H1 (cell line): ENCODE measurements at regions not wholly inside any gene's neighbourhood (a gene's known extent, or its start where the extent isn't known, plus 50 kb on each side); places are given as distances from the start of the nearest gene placed in this dataset.
A peak's percentile ranks its signal among the peaks of the same experiment; 100 is the strongest.

ENCODE experiments used
- CTCF ChIA-PET: fragments of 300-600 bp; sonication (Branson Sonifier 250); formaldehyde crosslinking; loops from one replicate; lab custom pipeline; 2021; ENCODE audit not compliant: partially characterized antibody; lab: Charles Lee
- POLR2A ChIA-PET: fragments of 300-600 bp; sonication (Branson Sonifier 250); formaldehyde crosslinking; loops from one replicate; lab custom pipeline; 2021; ENCODE audit warnings: inconsistent platforms; ENCODE audit not compliant: partially characterized antibody; lab: Charles Lee
- DNase-seq, 2 experiments: peaks; one replicate each; pipeline versions ENCODE4 v3.0.0 to v3.0.0-alpha.2; 2010 to 2022; ENCODE audit warnings: low spot score in 2 of 2, low read depth in 1 of 2, mixed read lengths in 1 of 2
- FAIRE-seq: peaks from 2 replicates; lab custom pipeline; 2011; peaks lifted over from hg19 to GRCh38; lab: Jason Lieb, UNC
- H2AFZ ChIP-seq: 2 replicates; pipeline ENCODE4 v1.8.1; 2012; ENCODE audit warnings: low read length, inconsistent platforms
- H2AK5ac ChIP-seq: 2 replicates; pipeline ENCODE4 v1.6.1; 2013; ENCODE audit warnings: low read depth, low read length
- H2BK120ac ChIP-seq: replicated peaks from 2 replicates; pipeline ENCODE3; 2013; ENCODE audit warnings: low read depth, low read length, inconsistent platforms
- H2BK12ac ChIP-seq: 2 replicates; pipeline ENCODE4 v1.6.1; 2013; ENCODE audit warnings: low read depth, low read length
- H2BK15ac ChIP-seq: 2 replicates; pipeline ENCODE4 v1.6.1; 2013; ENCODE audit warnings: low read length
- H2BK20ac ChIP-seq: 2 replicates; pipeline ENCODE4 v1.6.1; 2013; ENCODE audit warnings: low read length
- H2BK5ac ChIP-seq: 2 replicates; pipeline ENCODE4 v1.6.1; 2013; ENCODE audit warnings: low read depth, low read length
- H3K14ac ChIP-seq: 2 replicates; pipeline ENCODE4 v1.6.1; 2013; ENCODE audit warnings: inconsistent platforms; ENCODE audit not compliant: insufficient read length
- H3K18ac ChIP-seq: 2 replicates; pipeline ENCODE4 v1.6.1; 2013; ENCODE audit warnings: low read length; ENCODE audit errors: extremely low read depth
- H3K23ac ChIP-seq: 2 replicates; pipeline ENCODE4 v1.6.1; 2013; ENCODE audit warnings: inconsistent platforms; ENCODE audit not compliant: insufficient read length
- H3K23me2 ChIP-seq: 2 replicates; pipeline ENCODE4 v1.6.1; 2013; ENCODE audit warnings: low read depth, low read length
- H3K27ac ChIP-seq: 2 replicates; pipeline ENCODE4 v1.6.1; 2011; ENCODE audit warnings: low read depth, low read length, inconsistent platforms
- H3K27me3 ChIP-seq, 4 experiments: replicated peaks in 1 of 4; 1 replicate in 1 of 4; 2 replicates in 3 of 4; pipeline versions ENCODE4 v1.6.1 to v1.8.1; 2011 to 2013; ENCODE audit warnings: low read length in 3 of 4, mild to moderate bottlenecking in 3 of 4, inconsistent platforms in 2 of 4, mixed read lengths in 2 of 4, moderate library complexity in 1 of 4; ENCODE audit not compliant: control insufficient read depth in 3 of 4, insufficient read depth in 3 of 4; ENCODE audit errors: extremely low read depth in 1 of 4
- H3K36me3 ChIP-seq, 4 experiments: 2 replicates each; pipeline versions ENCODE4 v1.6.1 to v1.8.1; 2011 to 2013; ENCODE audit warnings: mild to moderate bottlenecking in 4 of 4, low read length in 3 of 4, moderate library complexity in 2 of 4, control low read depth in 1 of 4, inconsistent platforms in 1 of 4; ENCODE audit not compliant: insufficient read depth in 4 of 4, control insufficient read depth in 2 of 4
- H3K4ac ChIP-seq: replicated peaks from 2 replicates; pipeline ENCODE3; 2013; ENCODE audit warnings: low read length, low read depth, mixed read lengths, inconsistent platforms; ENCODE audit not compliant: insufficient read length
- H3K4me1 ChIP-seq, 4 experiments: replicated peaks in 1 of 4; 1 replicate in 1 of 4; 2 replicates in 3 of 4; pipeline versions ENCODE4 v1.6.1 to v1.8.1; 2011 to 2013; ENCODE audit warnings: low read length in 3 of 4, inconsistent platforms in 2 of 4, mixed read lengths in 1 of 4; ENCODE audit not compliant: insufficient read depth in 4 of 4, control insufficient read depth in 3 of 4
- H3K4me2 ChIP-seq, 2 experiments: 2 replicates each; pipeline versions ENCODE4 v1.6.1 to v1.8.1; 2011 to 2013; ENCODE audit warnings: low read depth in 2 of 2, low read length in 2 of 2, control low read depth in 1 of 2, inconsistent platforms in 1 of 2, mild to moderate bottlenecking in 1 of 2; ENCODE audit not compliant: insufficient read depth in 1 of 2
- H3K4me3 ChIP-seq, 4 experiments: fragments of 200-600, 300-600 bp in 1 of 4; sonication (generic), shearing (Covaris generic), sonication (Bioruptor Twin) in 1 of 4; 2 replicates each; pipeline versions ENCODE4 v1.5.1 to v1.8.1; 2011 to 2016; ENCODE audit warnings: low read length in 4 of 4, low read depth in 3 of 4, control low read depth in 2 of 4, inconsistent platforms in 2 of 4, mild to moderate bottlenecking in 2 of 4, mixed read lengths in 1 of 4, moderate library complexity in 1 of 4; ENCODE audit not compliant: insufficient read depth in 2 of 4; ENCODE audit errors: extremely low read depth in 1 of 4
- H3K56ac ChIP-seq: replicated peaks from 2 replicates; pipeline ENCODE3; 2013; ENCODE audit warnings: low read depth, mild to moderate bottlenecking, mixed read lengths, low read length, inconsistent platforms; ENCODE audit not compliant: insufficient read length
- H3K79me1 ChIP-seq: 2 replicates; pipeline ENCODE4 v1.6.1; 2013; ENCODE audit warnings: low read depth, low read length, control low read depth
- H3K79me2 ChIP-seq, 2 experiments: 2 replicates each; pipeline versions ENCODE4 v1.6.1 to v1.8.1; 2012 to 2013; ENCODE audit warnings: low read length in 2 of 2, mild to moderate bottlenecking in 2 of 2, inconsistent platforms in 1 of 2; ENCODE audit not compliant: insufficient read depth in 2 of 2, control insufficient read depth in 1 of 2
- H3K9ac ChIP-seq, 4 experiments: replicated peaks in 1 of 4; 1 replicate in 1 of 4; 2 replicates in 3 of 4; pipeline versions ENCODE4 v1.6.1 to v1.8.1; 2011 to 2013; ENCODE audit warnings: low read depth in 3 of 4, low read length in 3 of 4, control low read depth in 2 of 4, mild to moderate bottlenecking in 2 of 4, moderate library complexity in 2 of 4, inconsistent platforms in 1 of 4; ENCODE audit errors: extremely low read depth in 1 of 4
- H3K9me3 ChIP-seq, 2 experiments: 2 replicates each; pipeline versions ENCODE4 v1.6.1 to v1.8.1; 2012 to 2013; ENCODE audit warnings: mild to moderate bottlenecking in 2 of 2, moderate library complexity in 2 of 2, control low read depth in 1 of 2, inconsistent platforms in 1 of 2, low read depth in 1 of 2, low read length in 1 of 2, mixed read lengths in 1 of 2; ENCODE audit not compliant: insufficient read depth in 2 of 2
- H4K20me1 ChIP-seq, 2 experiments: replicated peaks in 1 of 2; 2 replicates each; pipeline versions ENCODE3 to v1.8.1; 2011 to 2013; ENCODE audit warnings: inconsistent platforms in 2 of 2, low read length in 2 of 2, mild to moderate bottlenecking in 1 of 2; ENCODE audit not compliant: insufficient read depth in 2 of 2, control insufficient read depth in 1 of 2
- H4K5ac ChIP-seq: 2 replicates; pipeline ENCODE4 v1.6.1; 2013; ENCODE audit warnings: low read length, low read depth, mixed read lengths, inconsistent platforms; ENCODE audit not compliant: insufficient read length
- H4K8ac ChIP-seq: 2 replicates; pipeline ENCODE4 v1.8.0; 2013; ENCODE audit warnings: mild to moderate bottlenecking, moderate library complexity, low read length, inconsistent platforms; ENCODE audit not compliant: insufficient read depth; ENCODE audit errors: extremely low read depth
- H4K91ac ChIP-seq: replicated peaks from 2 replicates; pipeline ENCODE3; 2013; ENCODE audit warnings: low read length, mixed read lengths, inconsistent platforms; ENCODE audit not compliant: insufficient read length
- CREB1 ChIP-seq: IDR thresholded peaks from 2 replicates; pipeline ENCODE4 v1.6.1; 2012; ENCODE audit warnings: inconsistent platforms
- CTBP2 ChIP-seq: IDR thresholded peaks from 2 replicates; pipeline ENCODE4 v1.7.0; 2011; ENCODE audit warnings: borderline replicate concordance, mild to moderate bottlenecking, moderate library complexity, mixed read lengths, low read length; ENCODE audit not compliant: insufficient read depth, insufficient read length
- E2F6 ChIP-seq: IDR thresholded peaks from 2 replicates; pipeline ENCODE4 v1.6.1; 2012; ENCODE audit warnings: inconsistent platforms
- FOSL1 ChIP-seq: IDR thresholded peaks from 2 replicates; pipeline ENCODE4 v1.6.1; 2011; ENCODE audit warnings: mild to moderate bottlenecking, low read depth, low read length, moderate library complexity; ENCODE audit not compliant: insufficient read depth
- HDAC2 ChIP-seq, 2 experiments: fragments of 300-600 bp in 1 of 2; sonication (generic) in 1 of 2; IDR thresholded peaks; 2 replicates each; pipeline ENCODE4 v1.6.1; 2011 to 2012; ENCODE audit warnings: low read depth in 2 of 2, low read length in 2 of 2, mild to moderate bottlenecking in 2 of 2, moderate library complexity in 2 of 2, borderline replicate concordance in 1 of 2, inconsistent platforms in 1 of 2
- JUND ChIP-seq: IDR thresholded peaks from 2 replicates; pipeline ENCODE4 v1.6.1; 2011; ENCODE audit warnings: mild to moderate bottlenecking, improper control_type of control experiment, low read length
- KDM1A ChIP-seq: fragments of 200-600, 300-600 bp; sonication (generic); IDR thresholded peaks from 2 replicates; pipeline ENCODE4 v1.7.1; 2016; ENCODE audit warnings: mild to moderate bottlenecking, low read length, borderline replicate concordance
- NANOG ChIP-seq: IDR thresholded peaks from 2 replicates; pipeline ENCODE4 v1.6.1; 2011; ENCODE audit warnings: low read length, low read depth, mild to moderate bottlenecking, inconsistent platforms; ENCODE audit not compliant: insufficient read depth, poor library complexity, severe bottlenecking
- SIX5 ChIP-seq: IDR thresholded peaks from 2 replicates; pipeline ENCODE4 v1.6.1; 2011; ENCODE audit warnings: mild to moderate bottlenecking, low read depth, low read length
- SP1 ChIP-seq: IDR thresholded peaks from 2 replicates; pipeline ENCODE4 v1.6.1; 2011; ENCODE audit warnings: low read depth, low read length
- SP2 ChIP-seq: IDR thresholded peaks from 2 replicates; pipeline ENCODE4 v1.6.1; 2012; ENCODE audit warnings: mild to moderate bottlenecking, low read length, inconsistent platforms
- TEAD4 ChIP-seq: IDR thresholded peaks from 2 replicates; pipeline ENCODE4 v1.6.1; 2012; ENCODE audit warnings: low read depth, low read length, inconsistent platforms, mixed read lengths
- USF2 ChIP-seq: IDR thresholded peaks from 2 replicates; pipeline ENCODE4 v1.6.1; 2011; ENCODE audit warnings: low read length, improper control_type of control experiment
- WGBS, 2 experiments: shearing (Covaris generic) in 1 of 2; methylation state at CpG; one replicate each; pipeline versions ENCODE4 v1.1.6 to v1.1.7; 2013 to 2015; ENCODE audit warnings: low lambda C conversion rate in 2 of 2, mixed read lengths in 2 of 2, inconsistent platforms in 1 of 2, low coverage in 1 of 2, missing lambda C conversion rate in 1 of 2; ENCODE audit not compliant: insufficient replicate concordance in 2 of 2, insufficient coverage in 1 of 2, insufficient read length in 1 of 2; ENCODE audit errors: extremely low coverage in 1 of 2, missing lambda C conversion rate in 1 of 2; 5-methylcytosine and 5-hydroxymethylcytosine counted together

- no peak for FAIRE-seq
- CTCF ChIA-PET: interaction anchor here (0.7 to 2.0 kb wide), 2 partner anchors 24 to 286 kb away, joined by 3 to 5 read pairs; no protein-coding TSS in a partner anchor
- TF ChIP-seq HDAC2 (IDR thresholded peaks at IDR 0.05; ENCODE audit: borderline replicate concordance in 1 of 2, low read depth in 2 of 2, low read length in 2 of 2) (no peak), USF2 (no peak), SP1 (no peak), FOSL1 (no peak), NANOG (no peak), KDM1A (no peak), SP2 (no peak), CREB1 (no peak), TEAD4 (no peak), SIX5 (no peak), CTBP2 (no peak), E2F6 (no peak), JUND (no peak)
Observed at GRCh38 chr2:19574778-19575260, 216.4 kb upstream of the OSR1 start.

More at GRCh38 chr2:19574778-19575260, 216.4 kb upstream of the OSR1 start:
- Histone ChIP-seq H3K23me2 (no peaks in the 10 kb centered on the region; the same call in 1 of the 2 replicates), H3K23ac (no peak overlapping the region), H3K9me3 (no peaks in the 10 kb centered on the region), H3K4me3 (no peak overlapping the region), H3K79me2 (no peaks in the 10 kb centered on the region), H3K18ac (no peak overlapping the region), H4K5ac (no peak overlapping the region), H3K79me1 (no peaks in the 10 kb centered on the region), H3K14ac (no peak overlapping the region), H4K20me1 (no peaks in the 10 kb centered on the region), H2BK12ac (no peak overlapping the region), H3K27ac (no peak overlapping the region), H2AFZ (no peak overlapping the region), H3K56ac (no peak overlapping the region), H2AK5ac (no peak overlapping the region), H2BK120ac (no peak overlapping the region), H4K8ac (no peak overlapping the region), H3K9ac (no peak overlapping the region; a peak in 1 of 7 replicates), H3K4ac (no peak overlapping the region), H2BK15ac (no peak overlapping the region), H2BK5ac (no peak overlapping the region), H3K36me3 (no peaks in the 10 kb centered on the region), H3K27me3 (no peaks in the 10 kb centered on the region), H3K4me2 (no peak overlapping the region), H3K4me1 (no peaks in the 10 kb centered on the region), H4K91ac (no peak overlapping the region), H2BK20ac (0 out of 2 replicates have a peak overlapping the region, but pooled peaks have one; percentile 21)
- DNase-seq: no peak
- POLR2A ChIA-PET: no interaction called here
- WGBS, 2 experiments: 87% methylated on average over 5 of the region's 5 CpGs; no CpG with 5 or more reads in 1 of the 2 experiments
